ENCODE measurements at regions not wholly inside any gene's neighbourhood (a gene's known extent, or its start where the extent isn't known, plus 50 kb on each side); places are given as distances from the start of the nearest gene placed in this dataset.

DNA sequence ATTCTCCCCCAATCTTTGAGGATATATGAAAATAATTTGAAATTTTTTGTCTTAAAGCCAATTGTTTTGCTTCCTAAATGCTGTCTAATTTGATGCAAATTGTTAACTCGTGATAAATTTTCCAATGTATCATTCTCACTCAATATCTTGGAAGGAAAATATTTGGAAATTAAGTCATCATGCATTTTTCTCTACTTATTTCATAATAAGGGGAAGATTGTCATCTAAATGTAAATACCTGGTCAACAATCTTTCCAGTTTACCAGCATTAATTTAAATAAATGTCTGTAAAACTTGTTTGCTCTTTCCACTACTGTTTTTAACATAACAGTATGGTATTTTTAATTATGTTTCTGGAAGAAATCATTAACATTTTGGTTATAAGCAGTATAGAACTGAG is 78.3 kb upstream of the KCTD3 start:
- ATAC-seq (no peak), DNase-seq (ENCODE audit: missing footprints) (no peak)
- intact Hi-C loops (cut with DNase I), result no loop called here

GRCh38 chr1:215489771-215490565 is 77.1 kb upstream of the KCTD3 start:
- ATAC-seq (no peak), DNase-seq (ENCODE audit: missing footprints) (no peak)
- intact Hi-C loops (cut with DNase I), result no loop called here

DNA sequence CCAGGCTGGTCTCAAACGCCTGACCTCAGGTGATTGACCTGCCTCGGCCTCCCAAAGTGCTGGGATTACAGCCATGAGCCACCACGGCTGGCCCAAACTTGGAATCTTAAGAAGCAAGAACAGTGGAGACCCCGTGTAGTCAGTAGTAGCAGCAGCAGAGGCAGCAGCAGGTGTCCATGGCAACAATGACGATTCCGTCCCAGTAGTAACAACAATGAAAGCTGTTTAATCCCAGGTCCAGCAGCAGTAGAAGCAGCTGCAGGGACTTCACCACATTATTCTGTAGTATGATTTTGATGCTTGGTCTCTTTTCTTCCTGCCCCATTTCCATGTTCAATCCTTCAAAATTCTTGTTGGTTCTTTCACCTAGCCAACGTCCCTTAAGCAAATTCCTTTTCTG is 69.6 kb upstream of the KCTD3 start:
- intact Hi-C loops (cut with DNase I), result no loop called here
- DNase-seq (ENCODE audit: missing footprints) (no peak), ATAC-seq (no peak)

GRCh38 chr1:215501496-215501895 is 65.6 kb upstream of the KCTD3 start:
- no peak for ATAC-seq
- no peak for DNase-seq (ENCODE audit: missing footprints)
- intact Hi-C loops (cut with DNase I), result no loop called here

DNA sequence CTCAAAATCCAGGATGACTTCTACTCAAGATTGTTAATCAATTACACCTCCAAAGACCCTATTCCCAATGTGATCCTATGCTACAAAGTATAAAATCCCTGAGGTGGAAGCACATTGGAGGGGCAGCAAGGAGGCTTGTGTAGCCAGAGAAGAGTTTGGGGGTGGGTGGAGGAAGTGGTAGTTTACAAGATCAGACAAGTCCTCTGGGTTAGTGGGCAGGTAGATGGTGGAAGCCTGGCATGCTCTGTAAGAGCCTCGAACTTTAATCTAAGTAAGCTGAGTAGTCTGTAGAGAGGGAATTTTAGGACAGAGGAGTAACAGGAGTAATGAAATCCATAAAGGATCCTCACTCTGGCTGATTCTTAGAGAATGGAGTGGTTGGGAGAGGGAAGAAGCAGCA is 65.0 kb upstream of the KCTD3 start:
- ATAC-seq (no peak), DNase-seq (ENCODE audit: missing footprints) (no peak)
- intact Hi-C loops (cut with DNase I), result no loop called here

- ATAC-seq (no peak), DNase-seq (ENCODE audit: missing footprints) (no peak)
- intact Hi-C loops (cut with DNase I), result no loop called here
Measured at GRCh38 chr1:215507119-215507518, 60.0 kb upstream of the KCTD3 start.

DNA sequence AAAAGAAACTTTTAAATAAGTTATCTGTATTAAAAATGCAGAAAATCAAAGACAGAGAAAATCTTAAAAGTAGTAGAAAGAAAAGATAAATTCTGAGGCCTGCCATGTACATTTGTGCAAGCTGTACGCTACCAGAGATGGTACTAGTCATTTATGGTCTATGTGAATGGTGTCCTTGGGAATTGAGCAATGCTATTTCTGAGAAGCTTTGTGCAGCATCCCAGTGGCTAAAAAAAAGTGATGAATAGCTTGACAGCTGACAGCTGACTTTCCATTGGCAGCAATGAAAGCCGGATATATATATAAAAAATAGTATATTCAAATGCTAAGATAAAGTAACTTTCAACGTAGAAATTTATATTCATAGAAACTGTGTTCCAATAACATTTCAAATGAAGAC is 58.8 kb upstream of the KCTD3 start:
- DNase-seq (ENCODE audit: missing footprints) (no peak), ATAC-seq (no peak)
- intact Hi-C loops (cut with DNase I), result no loop called here
